RPMI7951 (cell line): ENCODE measurements at regions not wholly inside any gene's neighbourhood (a gene's known extent, or its start where the extent isn't known, plus 50 kb on each side); places are given as distances from the start of the nearest gene placed in this dataset.

ENCODE experiments used
- DNase-seq: peaks from one replicate; pipeline ENCODE4 v3.0.0-alpha.2; 2012; ENCODE audit warnings: low read depth

GRCh38 chr9:109830545-109830944, 50.5 kb downstream of the PALM2AKAP2 start:
- DNase-seq: no peak

DNA sequence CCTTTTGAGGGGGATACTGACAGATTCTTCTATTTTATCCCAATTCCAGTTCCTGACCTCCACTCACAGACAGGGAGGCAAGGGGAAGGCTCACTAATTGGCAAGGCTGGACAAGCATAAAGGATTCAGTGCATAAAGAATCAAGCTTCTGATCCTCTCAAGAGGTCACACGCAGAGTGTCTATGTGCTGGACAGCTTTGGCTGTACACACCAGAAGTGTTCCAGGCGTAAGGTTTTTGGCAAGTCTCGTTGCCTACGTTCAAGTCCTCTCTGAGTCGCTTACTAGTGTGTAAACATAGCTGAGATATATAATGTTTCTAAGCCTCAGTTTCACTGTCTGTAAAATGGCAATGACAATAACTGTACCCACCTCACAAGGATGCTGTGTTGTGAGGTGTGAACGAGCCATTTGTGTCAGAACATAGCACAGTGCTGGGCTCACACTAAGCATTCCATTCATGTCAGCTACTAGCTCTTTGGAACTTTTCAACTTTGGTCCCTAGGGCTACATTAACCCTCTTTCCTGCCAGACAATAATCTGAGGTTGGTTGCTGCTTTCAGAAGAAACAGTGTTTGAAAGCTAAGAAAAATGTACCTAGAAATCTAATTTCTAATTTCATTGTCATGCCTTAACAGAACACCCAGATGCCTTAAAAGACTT, 52.1 kb downstream of the PALM2AKAP2 start:
- no peak for DNase-seq

- DNase-seq: no peak
Measured at GRCh38 chr9:109834855-109835254, 54.9 kb downstream of the PALM2AKAP2 start.

DNA sequence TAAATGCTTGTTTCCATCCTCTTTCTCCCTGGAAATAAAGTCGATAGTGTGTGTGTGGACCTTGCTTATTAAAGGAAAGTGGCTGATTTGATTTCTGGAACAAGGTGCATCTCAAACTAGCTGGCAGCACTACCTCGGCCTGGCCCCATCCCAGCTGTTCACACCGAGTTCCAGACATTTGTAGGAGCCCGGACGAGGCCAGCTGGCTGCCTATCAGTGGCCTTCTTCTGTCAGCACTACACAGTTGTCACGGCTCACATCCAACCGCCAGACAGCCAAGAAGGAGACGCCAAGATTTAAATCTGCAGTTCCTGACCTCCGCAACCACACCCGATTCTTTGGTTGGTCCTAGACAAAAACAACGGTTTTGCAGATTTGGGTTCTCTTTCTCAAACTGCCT, 63.6 kb downstream of the PALM2AKAP2 start:
- DNase-seq: no peak

GRCh38 chr9:109845226-109845625, 65.2 kb downstream of the PALM2AKAP2 start:
- DNase-seq: no peak

- DNase-seq: no peak
Measured at GRCh38 chr9:109846776-109847175, 66.8 kb downstream of the PALM2AKAP2 start.

DNA sequence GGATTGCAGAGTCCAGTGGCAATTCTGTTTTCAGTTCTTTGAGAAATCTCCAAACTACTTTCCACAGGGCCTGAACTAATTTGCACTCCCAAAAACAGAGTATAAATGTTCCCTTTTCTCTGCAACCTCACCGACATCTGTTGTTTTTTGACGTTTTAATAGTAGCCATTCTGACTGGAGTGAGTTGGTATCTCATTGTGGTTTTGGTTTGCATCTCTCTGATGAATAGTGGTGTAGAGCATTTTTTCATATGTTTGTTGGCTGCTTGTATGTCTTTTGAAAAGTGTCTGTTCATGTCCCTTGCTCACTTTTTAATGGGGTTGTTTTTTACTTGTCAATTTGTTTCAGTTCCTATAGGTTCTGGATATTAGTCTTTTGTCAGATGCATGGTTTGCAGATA, 72.6 kb downstream of the PALM2AKAP2 start:
- peak; percentile 53 for DNase-seq

GRCh38 chr9:109855540-109855939, 75.5 kb downstream of the PALM2AKAP2 start:
- no peak for DNase-seq

DNA sequence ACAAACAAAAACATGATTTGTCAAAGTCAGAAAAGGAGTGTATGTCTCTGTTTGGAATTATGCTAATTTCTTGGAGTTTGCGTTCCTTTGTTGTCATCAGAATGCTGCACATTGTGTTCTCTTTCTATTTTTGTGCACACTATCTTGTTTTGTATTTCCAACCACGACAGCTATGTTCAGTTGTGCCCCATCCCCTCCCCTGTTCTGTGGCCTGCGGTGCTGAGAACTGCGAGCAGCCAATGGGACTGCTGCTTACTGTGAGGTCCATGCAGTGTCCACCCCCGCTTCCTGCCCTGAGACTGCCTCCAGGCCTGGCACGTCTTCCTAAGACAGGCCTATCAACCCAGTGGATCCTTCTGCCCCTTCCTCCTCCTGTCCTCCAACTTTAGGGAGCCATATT, 76.8 kb downstream of the PALM2AKAP2 start:
- peak; percentile 62 for DNase-seq

GRCh38 chr9:109857336-109857735, 77.3 kb downstream of the PALM2AKAP2 start:
- peak; percentile 68 for DNase-seq

DNA sequence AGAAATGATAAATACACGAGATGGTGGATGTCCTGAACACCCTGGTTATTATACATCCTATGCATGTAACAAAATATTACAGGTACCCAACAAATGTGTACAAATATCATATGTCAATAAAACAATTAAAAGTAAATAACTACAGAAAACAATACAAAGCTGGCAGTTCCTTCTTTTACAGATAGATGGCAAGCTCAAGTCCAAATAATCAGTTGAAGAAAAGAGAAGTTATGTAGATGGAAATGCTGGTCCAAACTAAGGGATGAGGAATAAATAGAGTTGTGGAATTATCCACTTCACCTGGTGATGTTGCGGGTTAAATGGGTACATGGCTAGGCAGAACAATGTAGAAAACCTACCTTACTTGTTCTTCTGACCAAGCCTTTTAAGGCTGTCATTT, 79.4 kb downstream of the PALM2AKAP2 start:
- DNase-seq: no peak

GRCh38 chr9:109860521-109860920, 80.5 kb downstream of the PALM2AKAP2 start:
- DNase-seq: no peak

DNA sequence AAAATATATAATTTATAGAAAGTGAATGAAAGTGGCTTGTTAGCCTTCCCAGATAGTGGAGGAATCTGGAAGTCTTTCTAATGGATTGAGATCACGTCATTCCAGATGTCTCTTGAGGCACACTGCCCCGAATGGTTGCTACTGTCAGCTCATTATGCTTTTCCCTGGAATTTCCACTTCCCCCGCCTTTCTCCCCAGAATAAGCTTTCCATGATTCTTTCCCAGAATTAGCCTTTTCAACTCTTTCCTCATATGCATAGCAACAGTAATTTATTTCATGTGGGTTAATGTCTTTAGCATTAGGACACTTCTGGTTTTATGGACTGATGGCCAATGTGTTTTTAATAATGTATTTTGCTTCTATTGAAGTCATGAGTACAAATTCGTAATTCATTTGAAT, 81.5 kb downstream of the PALM2AKAP2 start:
- DNase-seq: peak; percentile 63

DNA sequence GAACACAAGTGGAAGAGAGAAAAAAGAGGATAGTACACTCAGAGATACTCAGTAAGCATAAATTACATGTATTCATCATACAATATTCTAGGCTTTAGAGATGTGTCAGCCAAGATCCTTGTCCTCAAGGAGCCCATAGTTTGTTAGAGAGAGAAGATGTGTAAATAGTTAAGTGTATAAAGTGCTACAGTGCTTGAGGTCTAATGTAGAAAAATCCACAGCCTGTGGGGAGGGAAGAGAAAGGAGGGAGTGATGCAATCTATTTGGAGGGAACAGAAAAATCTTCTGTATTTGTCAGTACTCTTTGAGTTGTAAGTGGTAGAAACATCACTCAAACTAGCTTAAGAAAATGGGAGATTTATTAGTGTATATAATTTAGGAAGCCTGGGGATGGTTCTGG, 81.9 kb downstream of the PALM2AKAP2 start:
- DNase-seq: peak; percentile 38

GRCh38 chr9:109862452-109862851, 82.5 kb downstream of the PALM2AKAP2 start:
- DNase-seq: no peak

DNA sequence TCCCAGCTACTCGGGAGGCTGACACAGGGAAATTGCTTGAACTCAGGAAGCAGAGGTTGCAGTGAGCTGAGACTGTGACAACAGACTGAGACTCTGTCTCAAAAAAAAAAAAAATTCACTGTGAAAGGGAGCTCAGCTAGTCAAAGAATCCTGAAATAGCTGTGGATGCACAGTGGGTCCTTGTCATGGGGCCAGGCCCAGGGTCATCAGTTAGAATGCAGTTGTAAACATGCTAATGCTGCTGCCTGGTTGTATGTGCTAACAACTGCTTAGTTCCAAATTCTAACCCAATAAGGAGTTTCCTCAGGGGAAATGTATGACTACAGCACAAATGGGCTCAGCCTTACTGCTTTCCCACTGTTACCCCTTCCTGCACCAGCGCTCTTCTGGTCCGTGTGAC, 84.0 kb downstream of the PALM2AKAP2 start:
- no peak for DNase-seq

DNA sequence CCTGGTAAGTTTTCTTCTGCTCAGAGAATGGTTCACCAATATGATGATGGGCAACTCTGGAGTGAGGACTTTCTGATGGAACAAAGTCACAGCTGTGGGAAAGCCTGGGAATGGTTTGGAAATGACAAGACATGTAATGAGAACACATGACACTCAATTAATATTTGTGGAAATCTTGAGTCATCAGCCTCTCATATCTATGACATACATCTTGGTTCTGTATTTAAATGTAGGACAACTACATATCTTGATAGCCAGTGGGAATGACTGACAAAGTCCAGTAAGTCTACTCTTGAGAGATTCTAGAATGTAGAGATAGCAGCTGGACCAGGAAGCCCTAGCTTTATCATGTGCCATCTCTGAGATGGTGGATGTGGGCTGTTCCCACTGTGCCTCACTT, 85.5 kb downstream of the PALM2AKAP2 start:
- no peak for DNase-seq

- no peak for DNase-seq
Measured at GRCh38 chr9:109868207-109868606, 88.2 kb downstream of the PALM2AKAP2 start.

- DNase-seq: no peak
Measured at GRCh38 chr9:109868722-109869121, 88.7 kb downstream of the PALM2AKAP2 start.

- no peak for DNase-seq
Measured at GRCh38 chr9:109870365-109870764, 90.4 kb downstream of the PALM2AKAP2 start.

- no peak for DNase-seq
Measured at GRCh38 chr9:109872901-109873300, 92.9 kb downstream of the PALM2AKAP2 start.

DNA sequence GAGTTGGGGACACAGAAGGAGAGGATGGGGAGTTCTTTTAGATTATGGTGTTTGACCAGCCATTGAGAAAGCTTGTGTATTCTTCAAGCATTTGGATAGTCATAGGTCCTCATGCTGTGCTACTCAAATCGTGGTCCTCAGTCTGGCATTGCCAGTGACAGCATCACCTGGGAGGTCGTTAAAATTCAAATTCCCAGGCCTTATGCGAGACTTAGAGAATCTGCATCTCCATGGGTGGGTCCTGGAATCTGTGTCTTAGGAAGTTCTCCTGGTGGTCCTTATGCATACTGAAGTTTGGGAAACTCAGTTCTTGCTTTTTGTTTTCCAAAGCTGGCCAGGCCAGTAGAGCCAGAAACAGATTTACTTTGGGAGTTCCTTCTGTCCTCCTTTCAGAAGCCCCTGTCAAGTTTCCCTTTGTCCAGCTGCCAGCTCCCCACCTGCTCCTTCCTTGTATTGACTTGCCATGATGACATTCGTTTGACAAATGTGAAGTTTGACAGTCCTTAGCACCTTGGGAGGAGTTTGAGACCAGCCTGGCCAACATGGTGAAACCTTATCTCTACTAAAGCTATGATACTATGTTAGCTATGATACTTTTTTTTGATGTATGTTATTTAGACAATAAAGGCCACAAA, 95.6 kb downstream of the PALM2AKAP2 start:
- DNase-seq: no peak

GRCh38 chr9:109880276-109881169, 100.5 kb downstream of the PALM2AKAP2 start:
- DNase-seq: peak; percentile 41
